PC-3 (cell line): ENCODE measurements at regions not wholly inside any gene's neighbourhood (a gene's known extent, or its start where the extent isn't known, plus 50 kb on each side); places are given as distances from the start of the nearest gene placed in this dataset.

Source experiments
- CTCF ChIP-seq: fragments of 300-600 bp; sonication (generic); conservative IDR thresholded peaks from 2 replicates; pipeline ENCODE4 v1.5.1; 2017; ENCODE audit warnings: antibody characterized with exemption, low read depth, mild to moderate bottlenecking, low read length
- EZH2 ChIP-seq: fragments of 300-600 bp; sonication (generic); IDR thresholded peaks from one replicate; pipeline ENCODE4 v1.6.1; 2017; ENCODE audit warnings: antibody characterized with exemption, mild to moderate bottlenecking, low read length; ENCODE audit not compliant: unreplicated experiment

- TF ChIP-seq CTCF, result no peak
- no peak for TF ChIP-seq EZH2
These were observed 98.9 kb upstream of the CPEB4 start for GRCh38 chr5:173789031-173789920.
